T-helper 22 cell (primary cell): ENCODE measurements at regions not wholly inside any gene's neighbourhood (a gene's known extent, or its start where the extent isn't known, plus 50 kb on each side); places are given as distances from the start of the nearest gene placed in this dataset.

Experiments
- DNase-seq: peaks from one replicate; pipeline ENCODE4 v3.0.0-alpha.2; 2020; ENCODE audit warnings: low read depth

- DNase-seq, result no peak
Measured at GRCh38 chr4:36494016-36494415, 212.6 kb downstream of the DTHD1 start.

- no peak for DNase-seq
Measured at GRCh38 chr4:36494747-36495146, 213.3 kb downstream of the DTHD1 start.

- no peak for DNase-seq
Measured at GRCh38 chr4:36502350-36502749, 220.9 kb downstream of the DTHD1 start.

DNA sequence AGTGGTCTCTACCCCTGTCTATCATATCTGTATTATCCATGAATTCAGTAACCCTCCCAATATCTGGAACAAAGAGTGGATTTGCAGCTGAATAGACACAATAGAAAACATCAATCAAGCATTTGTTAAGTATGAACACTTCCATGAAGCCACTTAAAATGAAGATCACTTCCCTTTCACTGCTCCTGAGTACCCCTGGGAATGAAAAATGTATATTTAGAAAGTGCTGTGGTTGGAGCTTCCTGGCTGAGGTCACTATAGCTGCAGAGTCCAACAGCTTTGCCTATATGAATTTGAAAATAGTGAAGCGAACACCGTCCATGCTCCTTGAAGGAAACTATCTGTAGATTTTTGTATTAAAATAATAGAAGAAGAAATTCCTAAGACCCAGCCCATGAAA lies 227.0 kb downstream of the DTHD1 start:
- DNase-seq, result no peak

DNA sequence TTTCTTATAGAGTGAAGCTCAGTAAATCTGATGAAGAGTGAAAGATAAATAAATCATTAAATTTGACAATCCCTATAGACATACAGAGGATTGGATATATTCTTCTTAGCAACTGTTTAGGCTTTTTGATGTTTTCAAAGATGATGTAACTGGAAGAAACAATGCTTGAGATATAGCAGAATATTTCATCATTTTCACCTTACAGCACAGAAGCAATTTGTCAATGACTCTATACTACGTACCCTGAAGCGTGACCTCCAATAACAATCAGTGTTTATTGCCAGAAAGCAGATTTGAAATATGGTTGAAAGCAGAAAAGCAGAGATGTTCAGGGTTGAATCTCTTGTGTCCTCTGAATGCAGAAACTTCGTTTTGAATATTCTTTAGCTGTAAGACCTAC lies 228.4 kb downstream of the DTHD1 start:
- no peak for DNase-seq

GRCh38 chr4:36511785-36512184 lies 230.4 kb downstream of the DTHD1 start:
- DNase-seq, result no peak

DNA sequence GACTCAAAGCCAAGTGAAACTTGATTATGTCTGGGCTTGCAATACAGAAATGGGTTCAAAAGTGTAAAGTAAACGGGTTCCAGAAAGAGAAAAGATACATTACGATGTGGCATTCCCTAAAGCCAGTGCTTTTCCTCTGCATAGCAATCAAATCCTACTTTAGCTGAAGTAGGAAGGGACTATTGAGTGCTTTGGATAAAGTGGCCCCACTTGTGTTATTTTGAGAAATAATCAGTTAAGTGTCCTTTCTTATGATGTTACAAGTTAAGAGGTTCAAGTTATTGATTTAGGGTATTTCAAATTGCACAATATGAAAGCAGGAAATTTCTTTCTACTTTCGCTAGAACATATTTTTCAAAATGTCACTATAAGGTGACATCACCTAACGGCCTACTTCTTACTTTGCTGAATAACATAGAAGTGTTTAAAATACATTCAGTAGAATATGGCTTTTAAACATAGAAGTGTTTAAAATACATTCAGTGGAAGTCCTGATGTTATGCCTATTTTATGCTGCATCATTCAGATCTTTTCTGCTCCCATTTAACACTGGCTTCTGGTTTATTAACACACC lies 235.2 kb downstream of the DTHD1 start:
- no peak for DNase-seq

GRCh38 chr4:36523182-36523581 lies 241.8 kb downstream of the DTHD1 start:
- DNase-seq, result no peak

GRCh38 chr4:36532670-36533379 lies 251.4 kb downstream of the DTHD1 start:
- no peak for DNase-seq

DNA sequence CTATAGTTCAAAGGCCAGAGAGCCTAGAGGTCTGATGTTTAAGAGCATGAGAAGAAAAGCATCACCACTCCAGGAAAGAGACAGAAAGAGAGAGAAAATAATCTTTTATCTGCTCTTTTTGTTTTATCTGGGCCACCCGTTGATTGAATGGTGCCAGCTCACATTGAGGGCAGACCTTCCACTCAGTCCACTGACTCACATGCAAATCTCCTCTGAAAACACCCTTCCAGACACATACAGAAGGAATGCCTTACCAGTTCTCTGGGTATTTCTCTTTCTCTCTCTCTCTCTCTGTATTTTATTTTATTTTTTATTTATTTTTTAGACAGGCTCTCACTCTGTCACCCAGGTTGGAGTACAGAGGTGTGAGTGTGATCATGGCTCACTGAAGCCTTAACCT lies 252.5 kb downstream of the DTHD1 start:
- DNase-seq, result no peak

GRCh38 chr4:36547383-36547782 lies 266.0 kb downstream of the DTHD1 start:
- no peak for DNase-seq

- DNase-seq, result no peak
Measured at GRCh38 chr4:36549252-36549651, 267.8 kb downstream of the DTHD1 start.

DNA sequence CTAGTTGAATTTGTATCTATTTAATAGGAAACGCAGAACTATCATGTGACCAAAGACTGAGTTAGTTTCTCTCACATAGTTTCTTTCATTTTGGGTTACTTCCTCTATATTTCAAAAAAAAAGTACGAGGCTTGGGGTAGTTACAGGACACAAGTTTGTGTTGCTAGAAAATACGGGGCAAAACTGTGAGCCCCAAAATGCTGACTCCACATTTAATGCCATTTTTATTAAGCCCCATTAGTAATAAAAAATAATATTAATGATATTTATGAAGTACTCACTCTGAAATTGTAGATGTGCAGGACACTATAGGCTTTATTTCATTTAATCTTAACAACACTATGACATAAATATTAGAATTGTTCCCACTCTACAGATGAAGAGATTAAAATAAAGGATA lies 268.6 kb downstream of the DTHD1 start:
- DNase-seq, result no peak

DNA sequence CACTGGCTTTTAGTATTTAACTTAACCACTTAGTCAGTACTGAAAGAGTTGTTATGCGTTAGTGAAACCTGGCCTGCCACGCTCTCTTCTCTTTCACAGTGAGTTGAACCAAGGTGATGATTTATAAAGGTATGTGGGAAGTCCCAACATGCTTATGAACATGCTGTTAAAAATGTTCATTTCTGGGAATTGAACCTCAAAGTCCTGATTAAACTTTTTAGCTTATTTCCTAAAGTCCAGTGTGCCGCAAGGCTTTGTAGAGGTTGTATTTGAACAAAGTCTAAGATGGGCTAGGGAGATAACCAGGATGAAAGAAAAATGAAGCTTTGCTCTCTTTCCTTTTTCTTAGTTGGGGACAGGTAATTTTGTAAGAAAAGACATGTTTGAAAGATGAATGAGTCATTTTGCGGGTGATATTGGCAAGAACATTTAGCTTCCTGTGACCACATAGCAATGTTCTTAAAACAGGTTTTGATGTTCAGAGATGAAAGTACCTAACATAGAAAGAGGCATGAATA lies 270.3 kb downstream of the DTHD1 start:
- DNase-seq, result no peak

DNA sequence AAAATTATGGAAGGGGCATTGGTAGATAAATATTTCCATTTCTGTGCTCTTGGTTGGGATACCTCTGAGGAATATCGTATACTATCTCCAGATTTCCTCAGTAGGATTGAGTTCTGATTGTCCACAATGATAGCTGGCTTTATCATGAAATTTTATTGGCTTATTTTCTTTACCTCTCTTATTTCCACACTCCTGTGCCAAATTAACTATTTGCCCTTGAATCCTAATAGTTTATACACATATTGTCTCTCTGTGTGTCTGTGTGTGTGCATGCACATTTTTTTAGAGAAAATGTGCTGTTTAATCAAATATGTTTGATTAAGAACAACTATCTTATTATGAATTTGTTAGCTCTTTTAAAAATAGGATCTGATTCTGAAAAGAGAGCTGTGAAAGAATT lies 271.6 kb downstream of the DTHD1 start:
- DNase-seq, result no peak

GRCh38 chr4:36553453-36553852 lies 272.0 kb downstream of the DTHD1 start:
- DNase-seq, result no peak

GRCh38 chr4:36556984-36557383 lies 275.6 kb downstream of the DTHD1 start:
- DNase-seq, result no peak

DNA sequence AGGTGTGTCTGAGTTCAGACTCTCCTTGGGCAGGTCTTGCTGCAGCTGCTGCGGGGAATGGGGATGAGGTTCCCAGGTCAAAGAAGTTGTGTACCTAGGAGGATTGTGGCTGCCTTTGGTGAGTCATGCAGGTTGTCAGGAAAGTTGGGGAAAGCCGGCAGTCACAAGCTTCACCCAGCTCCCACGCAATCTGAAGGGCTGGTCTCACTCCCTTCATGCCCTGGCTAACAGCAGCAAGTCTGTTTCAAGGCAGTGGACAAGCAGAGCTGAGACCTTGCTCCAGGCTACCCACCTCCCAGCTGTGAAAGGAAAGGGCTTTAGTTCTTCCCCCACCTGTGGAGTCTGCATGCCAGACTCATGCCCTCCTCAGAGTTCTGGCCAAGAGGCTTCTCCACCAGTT lies 287.2 kb downstream of the DTHD1 start:
- no peak for DNase-seq

DNA sequence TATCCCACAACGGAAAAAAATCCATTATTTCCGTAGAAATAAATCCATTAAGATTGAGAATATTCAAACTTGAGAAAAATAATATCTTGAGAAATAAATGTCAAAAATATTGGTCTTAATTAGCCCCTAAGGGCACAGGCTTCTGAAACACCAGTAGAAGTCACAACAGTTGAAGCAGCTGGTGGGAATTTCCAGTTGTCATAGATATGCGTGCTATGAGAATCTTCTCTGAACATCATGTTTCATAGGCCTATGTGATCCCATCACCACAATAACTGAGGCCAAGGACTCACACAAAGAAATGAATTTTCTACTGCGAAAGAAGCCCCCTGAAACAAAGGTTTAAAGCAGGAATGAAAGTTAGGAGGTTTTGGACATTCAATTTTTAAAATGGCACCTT lies 292.0 kb downstream of the DTHD1 start:
- DNase-seq, result no peak

DNA sequence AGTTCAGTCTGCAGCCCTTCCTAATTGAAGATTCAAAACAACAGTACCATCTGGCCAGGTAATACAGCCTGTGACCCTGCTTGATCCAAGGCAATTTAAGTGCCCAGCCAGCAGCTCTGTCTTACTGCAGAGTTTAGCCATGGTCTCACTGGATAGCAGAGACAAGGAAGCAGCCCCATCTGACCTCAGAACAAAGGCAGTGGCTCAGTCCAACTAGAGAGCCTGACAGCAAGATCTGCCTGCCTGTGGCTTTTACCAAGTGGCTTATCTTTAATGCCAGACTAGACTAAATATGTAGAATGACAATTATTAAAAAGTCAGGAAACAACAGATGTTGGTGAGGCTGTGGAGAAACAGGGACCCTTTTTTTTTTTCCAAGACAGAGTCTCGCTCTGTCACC lies 293.4 kb downstream of the DTHD1 start:
- no peak for DNase-seq

DNA sequence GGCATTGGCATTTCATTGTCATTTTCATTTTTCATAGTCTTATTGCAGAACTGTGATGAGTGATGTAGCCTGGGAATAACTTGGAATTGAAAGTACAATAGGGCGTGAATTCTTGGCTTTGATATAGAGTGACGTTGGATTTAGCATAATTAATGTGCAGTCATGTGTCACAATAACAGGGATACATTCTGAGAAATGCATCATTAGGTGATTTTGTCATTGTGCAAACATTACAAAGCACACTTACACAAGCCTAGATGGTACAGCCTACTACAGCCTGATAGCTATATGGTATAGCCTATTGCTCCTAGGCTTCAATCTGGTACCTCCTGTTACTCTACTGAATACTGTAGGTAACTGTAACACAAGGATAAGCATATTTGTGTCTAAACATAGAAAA lies 300.8 kb downstream of the DTHD1 start:
- no peak for DNase-seq

DNA sequence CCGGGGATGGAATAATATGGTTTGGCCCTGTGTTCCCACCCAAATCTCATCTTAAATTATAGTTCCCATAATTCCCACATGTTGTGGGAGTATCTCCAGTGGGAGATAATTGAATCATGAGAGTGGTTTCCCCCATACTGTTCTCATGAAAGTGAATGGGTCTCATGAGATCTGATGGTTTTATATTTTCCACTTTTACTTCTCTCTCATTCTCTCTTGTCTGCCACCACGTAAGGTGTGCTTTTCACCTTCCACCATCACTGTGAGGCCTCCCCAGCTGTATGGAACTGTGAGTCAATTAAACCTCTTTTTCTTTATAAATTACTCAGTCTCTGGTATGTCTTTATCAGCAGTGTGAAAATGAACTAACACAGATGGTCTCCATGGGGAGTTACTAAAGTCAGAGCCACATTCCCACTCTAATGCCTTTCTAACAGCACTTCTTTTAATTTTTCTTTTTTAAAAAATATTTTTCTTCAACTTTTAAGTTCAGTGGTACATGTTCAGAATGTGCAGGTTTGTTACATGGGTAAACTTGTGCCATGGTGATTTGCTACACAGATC lies 306.6 kb downstream of the DTHD1 start:
- no peak for DNase-seq

DNA sequence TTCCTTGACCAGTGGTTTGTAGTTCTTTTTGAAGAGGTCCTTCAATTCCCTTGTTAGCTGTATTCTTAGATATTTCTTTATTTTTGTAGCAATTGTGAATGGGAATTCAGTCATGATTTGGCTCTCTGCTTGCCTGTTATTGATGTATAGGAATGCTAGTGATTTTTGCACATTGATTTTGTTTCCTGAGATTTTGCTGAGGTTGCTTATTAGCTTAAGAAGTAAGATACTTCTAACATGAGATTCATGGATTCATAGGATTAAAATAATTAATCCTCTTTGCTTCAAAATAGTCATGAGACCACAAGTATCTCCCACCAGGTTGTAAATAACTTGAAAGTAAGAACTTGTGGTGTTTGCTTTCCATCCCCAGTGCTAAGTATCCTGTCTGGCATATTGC lies 308.9 kb downstream of the DTHD1 start:
- DNase-seq, result no peak
